Putamen (tissue), 1 donor: ENCODE measurements at regions not wholly inside any gene's neighbourhood (a gene's known extent, or its start where the extent isn't known, plus 50 kb on each side); places are given as distances from the start of the nearest gene placed in this dataset.
"Not testable (repeated sequence)": the region's sequence is repeated elsewhere in the genome, so short reads cannot be mapped to it uniquely, and the experiment has no call there.

Experiments
- DNase-seq: peaks from one replicate; pipeline ENCODE4 v3.0.0-alpha.2; 2016; ENCODE audit warnings: low spot score

DNA sequence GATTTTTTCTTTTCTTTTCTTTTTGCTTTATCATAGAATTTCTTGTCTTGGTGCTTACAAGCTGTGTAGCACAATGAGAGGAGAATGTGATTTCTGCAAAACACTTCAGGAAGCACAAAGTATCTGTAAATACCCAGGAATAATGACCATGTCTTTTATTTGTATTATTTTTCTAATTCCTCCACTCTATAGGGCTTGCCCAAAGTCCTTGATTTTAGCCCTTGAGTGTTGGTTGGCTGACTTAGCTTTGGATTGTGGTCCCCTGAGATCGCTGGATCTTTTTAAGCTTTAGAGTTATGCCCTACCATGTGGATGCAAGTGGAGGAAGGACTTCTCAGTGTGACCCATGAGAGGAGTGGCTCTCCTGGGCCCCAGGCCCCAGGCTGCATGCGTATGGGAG lies 52.2 kb downstream of the HOXC4 start:
- not testable (repeated sequence) for DNase-seq

DNA sequence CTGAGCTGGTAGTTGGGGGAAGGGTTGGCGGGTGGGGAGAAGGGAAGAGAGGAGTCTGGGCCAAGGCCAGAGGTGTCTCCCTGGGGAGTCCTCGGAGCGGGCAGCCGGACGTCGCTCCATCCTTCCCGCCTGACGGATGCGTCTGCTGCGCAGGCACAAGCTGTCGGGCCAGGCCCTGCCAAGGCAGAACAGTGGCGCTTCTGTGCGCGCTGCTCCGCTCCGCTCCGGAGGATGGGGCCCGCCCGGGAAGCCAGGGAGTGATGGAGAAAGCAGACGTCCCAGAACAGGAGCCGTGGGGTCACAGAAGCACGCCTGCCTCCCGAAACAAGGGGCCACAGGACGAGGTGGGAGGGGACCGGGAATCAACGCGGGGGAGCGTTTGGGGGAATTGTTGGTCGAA lies 52.6 kb downstream of the HOXC4 start:
- DNase-seq: not testable (repeated sequence)

DNA sequence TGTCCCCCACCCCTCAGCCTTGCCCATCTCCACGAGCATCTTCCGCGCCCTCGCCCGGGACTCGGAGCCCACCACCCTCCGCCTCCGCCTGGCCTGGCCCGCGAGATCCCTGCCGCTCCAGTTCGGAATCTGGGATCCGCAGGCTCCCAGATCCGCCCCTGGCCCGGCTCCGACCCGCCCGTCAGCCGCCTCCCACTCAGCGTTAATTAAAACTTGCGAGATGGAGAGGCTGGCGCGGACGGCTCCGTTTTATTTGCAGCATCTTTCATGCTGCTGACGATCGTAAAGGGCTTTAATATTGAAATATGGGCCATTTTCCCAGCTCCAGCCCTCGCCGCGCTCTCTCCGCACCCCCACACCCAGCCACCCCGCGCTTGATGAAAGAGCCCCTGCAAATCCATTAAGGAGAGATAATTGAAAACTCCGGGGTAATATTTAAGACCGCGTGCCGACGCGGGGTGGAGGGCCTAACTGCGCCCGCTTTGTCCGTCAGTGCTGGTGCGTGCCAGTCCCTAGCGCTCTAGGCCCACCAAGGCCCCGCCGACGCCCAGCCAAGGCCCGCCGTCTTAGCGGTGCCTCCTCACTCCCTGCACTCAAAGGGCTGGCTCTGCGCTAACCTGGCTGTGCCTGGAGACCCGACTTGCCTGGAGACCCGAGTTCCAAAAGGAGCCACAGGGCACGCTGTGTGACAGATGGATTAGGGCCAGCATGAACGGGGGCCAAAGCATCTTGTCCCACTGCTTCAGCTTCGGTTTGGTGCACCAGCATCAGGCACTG lies 53.4 kb downstream of the HOXC4 start:
- not testable (repeated sequence) for DNase-seq

DNA sequence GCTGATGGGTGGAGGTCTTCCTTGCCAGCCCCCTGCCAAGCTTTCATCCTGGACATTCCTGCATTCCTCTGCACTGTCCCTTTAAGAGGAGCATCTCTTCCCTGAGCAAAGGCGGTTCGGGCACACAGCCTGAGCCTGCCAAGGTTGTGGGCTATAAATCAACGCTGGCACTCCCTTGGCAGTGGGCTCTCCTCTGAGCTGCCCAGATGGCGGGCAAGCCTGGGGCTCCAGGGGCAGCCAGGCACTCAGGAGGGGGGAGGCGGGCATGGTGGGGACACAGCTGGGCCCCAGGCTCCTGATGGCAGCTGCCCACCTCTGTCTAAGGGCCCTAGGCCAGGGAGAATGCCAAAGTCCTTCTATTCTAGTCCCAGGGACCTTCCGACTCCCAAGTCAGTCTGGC lies 58.7 kb downstream of the HOXC4 start:
- not testable (repeated sequence) for DNase-seq

DNA sequence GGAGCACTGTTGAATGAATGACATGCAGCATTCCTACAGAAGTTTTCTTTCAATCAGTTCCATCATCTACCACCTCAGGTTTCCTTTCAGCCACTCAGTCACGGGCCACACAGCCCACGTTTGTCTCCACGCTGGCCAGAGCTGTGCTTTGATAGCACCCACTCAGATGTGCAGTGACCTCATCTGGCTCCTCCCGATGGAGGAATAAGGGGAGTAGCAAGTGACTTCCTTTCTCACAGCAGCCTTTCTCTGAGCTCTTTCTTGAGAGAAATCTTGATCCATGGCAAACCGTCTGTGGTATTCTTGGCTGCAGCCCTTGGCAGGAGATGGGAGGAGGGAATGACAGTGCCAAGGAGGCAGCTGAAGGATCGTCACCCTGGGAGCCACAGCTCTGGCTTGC lies 62.4 kb downstream of the HOXC4 start:
- DNase-seq: not testable (repeated sequence)

DNA sequence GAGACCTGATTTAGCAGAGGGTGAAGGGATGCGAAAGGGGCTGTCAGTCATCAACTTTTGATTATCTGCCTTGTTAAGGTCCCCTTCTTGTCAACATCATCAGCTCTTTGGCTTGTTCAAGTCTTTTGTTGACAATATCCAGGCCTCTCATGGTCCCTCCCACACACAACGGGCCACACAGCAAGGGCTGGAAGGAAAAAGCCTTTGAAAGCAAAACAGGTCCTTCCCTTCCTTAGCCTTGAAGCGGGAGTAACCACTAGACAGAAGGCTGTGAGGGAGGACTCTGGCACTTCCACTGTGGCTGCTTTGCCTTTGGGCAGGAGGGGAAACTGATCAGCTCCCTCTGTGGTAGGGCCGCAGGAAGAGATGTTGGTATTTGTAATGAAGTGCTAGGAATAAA lies 63.8 kb downstream of the HOXC4 start:
- DNase-seq: not testable (repeated sequence)

DNA sequence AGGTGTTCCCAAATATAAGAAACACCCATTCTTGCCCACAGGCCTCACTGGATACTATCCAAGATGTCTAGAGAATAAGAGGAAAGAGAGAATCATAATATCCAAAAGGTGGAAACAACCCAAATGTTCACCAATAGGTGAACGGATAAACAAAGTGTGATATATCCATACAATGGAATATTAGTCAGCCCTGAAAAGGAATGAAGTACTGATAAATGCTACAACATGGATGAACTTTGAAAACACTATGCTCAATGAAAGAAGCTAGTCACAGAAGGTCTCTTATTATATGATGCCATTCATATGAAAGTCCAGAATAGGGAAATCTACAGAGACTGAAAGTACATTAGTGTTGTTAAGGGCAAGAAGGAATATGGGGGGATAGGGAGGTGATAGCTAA lies 65.4 kb downstream of the HOXC4 start:
- DNase-seq: not testable (repeated sequence)

DNA sequence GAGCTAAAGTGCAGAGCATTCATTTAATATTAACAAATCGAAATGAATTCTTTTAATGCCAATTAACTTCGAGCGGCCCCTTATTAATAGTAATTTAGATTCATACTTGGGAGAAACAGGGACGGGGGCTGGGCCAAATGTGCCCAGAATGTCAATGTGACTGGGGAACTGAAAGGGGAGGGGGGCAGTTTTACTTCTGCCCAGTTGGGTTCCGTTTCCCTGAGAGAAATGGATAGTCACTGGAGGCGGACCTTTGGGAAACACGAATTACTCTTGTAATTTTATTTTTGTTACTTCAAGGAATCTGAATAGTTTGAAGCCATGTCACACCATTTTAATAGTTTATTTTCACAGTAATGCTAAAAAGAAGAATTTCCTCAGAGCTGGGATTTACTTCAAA lies 64.8 kb downstream of the SMUG1 start:
- DNase-seq: not testable (repeated sequence)

DNA sequence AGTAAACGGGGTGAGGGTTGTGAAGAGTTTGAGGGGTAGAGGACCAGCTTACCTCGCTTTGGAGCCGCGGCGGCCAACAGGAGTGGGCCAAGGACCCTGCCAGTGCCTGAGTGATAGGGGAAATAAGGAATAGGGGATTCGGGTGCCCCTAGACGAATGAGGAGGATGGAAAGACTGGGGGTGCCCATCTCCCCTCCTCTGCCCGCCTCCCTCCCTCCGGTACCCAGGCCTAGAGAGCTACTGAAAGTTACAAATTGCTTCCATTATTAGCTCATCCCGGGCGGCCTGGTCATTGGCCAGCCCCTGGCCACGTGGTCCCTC lies 63.1 kb downstream of the SMUG1 start:
- not testable (repeated sequence) for DNase-seq

DNA sequence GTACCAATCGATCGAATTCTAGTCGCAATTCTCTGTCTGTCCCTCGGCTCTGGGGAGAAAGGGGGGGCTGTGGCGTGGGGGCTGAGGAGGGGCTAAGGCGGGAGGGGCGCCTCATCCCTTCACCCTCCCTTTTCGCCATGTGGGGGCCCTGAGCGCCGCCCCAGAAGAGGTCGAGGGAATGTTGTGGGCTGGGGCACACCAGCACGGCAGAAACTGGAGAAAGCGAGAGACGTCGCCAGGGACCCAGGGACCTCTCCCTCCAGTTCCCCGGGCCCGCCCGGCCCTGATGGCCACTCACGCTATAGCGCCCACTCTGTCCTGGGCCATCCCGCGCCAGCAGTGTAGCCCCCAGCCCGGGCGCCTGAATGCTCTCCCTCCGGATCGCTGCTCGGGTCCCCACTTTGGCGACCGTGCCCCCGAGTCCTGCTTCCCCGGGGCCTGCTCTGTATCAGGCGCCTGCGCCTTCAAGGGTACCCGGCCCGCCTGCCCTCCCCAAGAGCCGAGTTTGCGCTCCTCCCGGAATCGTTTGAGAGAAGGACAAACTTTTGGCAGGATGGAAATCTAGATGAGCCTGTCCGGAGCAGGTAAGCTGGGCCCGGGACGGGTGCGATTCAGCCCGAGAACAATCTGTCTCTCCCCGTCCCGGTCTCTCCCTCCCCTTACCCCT lies 62.6 kb downstream of the SMUG1 start:
- peak; percentile 16 for DNase-seq

DNA sequence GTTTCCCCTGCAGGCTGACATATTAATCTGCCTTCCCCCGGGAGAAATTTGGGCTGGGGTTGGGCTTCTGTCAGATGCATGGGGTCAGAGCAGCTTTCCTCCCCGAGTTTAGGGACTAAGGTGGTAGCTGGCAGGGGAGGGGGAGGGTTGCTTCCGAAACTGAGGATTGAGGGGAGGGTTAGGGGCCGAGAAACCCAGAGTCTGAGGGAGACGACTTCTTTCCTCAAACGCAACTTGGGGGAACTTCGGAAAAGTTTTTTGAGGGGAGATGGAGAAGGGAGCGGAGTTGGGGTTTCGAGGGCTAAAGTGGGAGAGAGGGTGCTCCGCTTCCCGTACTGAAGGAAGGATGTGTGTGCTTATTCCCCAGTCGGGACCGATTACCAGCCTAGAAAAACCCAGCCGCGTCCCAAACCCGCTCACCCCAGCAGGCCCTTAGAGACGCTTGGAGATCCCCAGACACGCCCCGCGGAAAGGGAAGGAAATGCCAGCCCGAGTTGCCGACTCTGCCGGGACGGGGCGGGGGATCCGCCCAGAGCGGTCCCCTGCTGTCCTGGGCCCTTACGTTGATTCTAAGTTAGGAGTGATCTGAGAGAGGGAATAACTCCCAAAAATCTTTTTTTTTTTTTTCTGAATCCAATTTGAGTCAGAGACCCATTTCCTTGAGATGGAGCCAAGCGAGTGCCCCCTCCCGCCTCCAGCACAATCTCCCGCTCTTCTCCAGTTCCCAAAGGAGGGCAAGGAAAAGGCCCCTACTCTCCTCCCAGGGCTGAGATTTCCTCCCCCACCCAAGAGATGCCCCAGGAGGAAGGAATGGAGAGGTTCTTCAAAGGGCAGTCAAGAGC lies 61.9 kb downstream of the SMUG1 start:
- DNase-seq: no peak

DNA sequence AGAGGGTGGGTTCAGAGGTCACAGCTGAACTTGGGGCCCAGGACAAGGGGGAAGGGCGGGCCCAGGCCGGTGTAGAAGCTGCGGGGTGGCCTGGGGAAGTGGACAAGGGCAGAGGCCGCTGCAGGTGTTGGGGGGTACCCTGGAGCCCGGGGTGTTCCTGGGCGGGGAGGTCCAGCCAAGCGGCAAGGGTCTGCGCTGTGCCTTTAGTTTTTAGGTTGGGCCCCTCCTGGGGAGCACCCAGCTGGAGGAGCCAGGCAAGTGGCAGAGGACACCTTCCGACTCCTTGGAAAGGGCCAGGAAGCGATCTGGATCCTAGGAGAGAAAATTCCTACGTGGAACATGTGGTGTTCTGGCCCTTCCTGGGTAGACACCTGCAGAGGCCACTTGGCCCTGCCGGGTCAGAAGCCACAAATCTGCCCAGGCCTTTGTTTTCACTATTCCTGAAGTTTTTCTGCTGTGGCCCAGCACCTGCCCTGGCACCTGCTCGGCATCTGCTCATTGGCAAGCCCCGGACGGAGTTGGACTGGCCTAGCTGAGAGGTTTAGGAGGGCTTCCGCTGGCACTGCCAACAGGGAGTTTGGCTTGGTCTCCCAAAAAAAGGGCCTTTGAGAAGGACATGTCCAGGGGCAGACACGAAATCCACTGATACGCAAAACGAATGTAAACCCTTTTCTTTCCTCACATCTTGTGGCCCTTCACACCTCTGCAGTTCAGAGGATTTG lies 61.1 kb downstream of the SMUG1 start:
- no peak for DNase-seq

DNA sequence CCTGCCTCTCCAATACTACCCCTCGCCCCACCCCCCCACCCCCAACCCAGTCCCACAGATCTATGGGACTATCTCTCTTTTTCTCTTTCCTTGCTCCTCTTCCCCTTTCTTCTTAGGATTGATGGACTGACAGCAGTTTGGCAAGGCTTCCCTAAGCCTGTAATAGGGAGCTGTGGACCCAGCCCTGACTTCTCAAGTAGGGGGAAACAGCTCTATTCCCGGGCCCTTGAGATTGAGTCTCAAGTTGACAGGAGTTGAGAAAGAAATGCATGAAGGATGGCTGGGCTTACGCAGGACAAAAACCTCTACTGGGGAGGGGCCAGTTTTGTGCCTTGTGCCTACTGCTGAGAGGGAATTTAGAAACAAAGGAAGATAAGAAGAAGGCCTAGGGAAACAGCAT lies 60.4 kb downstream of the SMUG1 start:
- DNase-seq: no peak

DNA sequence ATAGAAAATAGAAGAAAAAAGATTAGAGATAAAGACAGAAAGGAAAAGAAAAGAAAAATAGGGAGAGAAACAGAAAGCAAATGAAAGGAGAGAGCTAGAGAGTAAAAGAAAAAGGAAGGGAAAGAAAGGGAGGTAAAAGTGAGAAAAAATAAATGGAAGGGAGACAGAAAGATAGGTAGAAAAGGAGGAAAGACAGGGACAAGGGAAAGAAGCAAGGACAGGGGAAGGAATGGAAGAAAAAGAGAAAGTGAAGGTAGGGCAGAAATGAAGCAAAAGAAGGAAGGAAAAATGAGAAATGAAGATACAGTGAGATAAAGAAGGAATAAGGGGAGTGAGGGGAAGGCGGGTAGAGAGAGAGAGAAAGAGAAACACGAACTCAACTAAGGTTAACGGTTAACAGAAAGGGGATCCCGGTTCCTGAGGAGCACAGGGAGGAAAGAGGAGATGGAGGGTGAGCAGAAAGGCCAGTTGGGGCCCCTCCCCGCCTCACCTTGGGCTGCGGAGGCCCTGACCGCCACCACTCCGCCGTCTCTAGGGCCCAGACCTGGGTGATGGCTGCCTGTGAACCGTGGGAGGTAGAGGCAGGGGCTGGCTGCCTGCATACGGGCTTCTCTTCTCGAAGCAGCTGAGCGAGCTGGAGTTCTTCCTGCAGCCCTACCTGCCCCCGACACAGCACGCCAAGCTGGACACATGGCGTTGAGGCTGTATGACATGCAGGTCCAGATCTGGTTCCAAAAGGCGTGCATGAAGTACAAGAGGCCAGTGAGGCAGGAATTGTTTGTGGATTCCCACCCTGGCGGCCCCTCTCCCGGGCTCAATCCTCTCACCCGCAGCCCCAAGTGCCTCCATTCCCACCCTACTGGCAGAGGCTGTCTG lies 59.5 kb downstream of the SMUG1 start:
- DNase-seq: no peak
